ENCODE measurements at regions not wholly inside any gene's neighbourhood (a gene's known extent, or its start where the extent isn't known, plus 50 kb on each side); places are given as distances from the start of the nearest gene placed in this dataset.
"Not testable (repeated sequence)": the region's sequence is repeated elsewhere in the genome, so short reads cannot be mapped to it uniquely, and the experiment has no call there.

DNA sequence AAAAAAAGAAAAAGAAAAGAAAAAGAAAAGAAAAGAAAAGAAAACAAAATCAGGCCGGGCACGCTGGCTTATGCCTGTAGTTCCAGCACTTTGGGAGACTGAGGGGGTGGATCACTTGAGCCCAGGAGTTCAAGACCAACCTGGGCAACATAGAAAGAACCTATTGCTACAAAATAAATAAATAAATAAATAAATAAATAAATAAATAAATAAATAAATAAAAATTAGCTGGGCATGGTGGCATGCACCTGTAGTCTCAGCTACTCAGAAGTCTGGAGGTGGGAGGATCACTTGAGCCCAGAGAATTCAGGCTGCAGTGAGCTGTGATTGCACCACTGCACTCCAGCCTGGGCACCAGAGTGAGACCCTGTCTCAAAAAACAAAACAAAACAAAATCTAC is 809.7 kb upstream of the AUTS2 start:
- TF ChIP-seq, protein P1, sequence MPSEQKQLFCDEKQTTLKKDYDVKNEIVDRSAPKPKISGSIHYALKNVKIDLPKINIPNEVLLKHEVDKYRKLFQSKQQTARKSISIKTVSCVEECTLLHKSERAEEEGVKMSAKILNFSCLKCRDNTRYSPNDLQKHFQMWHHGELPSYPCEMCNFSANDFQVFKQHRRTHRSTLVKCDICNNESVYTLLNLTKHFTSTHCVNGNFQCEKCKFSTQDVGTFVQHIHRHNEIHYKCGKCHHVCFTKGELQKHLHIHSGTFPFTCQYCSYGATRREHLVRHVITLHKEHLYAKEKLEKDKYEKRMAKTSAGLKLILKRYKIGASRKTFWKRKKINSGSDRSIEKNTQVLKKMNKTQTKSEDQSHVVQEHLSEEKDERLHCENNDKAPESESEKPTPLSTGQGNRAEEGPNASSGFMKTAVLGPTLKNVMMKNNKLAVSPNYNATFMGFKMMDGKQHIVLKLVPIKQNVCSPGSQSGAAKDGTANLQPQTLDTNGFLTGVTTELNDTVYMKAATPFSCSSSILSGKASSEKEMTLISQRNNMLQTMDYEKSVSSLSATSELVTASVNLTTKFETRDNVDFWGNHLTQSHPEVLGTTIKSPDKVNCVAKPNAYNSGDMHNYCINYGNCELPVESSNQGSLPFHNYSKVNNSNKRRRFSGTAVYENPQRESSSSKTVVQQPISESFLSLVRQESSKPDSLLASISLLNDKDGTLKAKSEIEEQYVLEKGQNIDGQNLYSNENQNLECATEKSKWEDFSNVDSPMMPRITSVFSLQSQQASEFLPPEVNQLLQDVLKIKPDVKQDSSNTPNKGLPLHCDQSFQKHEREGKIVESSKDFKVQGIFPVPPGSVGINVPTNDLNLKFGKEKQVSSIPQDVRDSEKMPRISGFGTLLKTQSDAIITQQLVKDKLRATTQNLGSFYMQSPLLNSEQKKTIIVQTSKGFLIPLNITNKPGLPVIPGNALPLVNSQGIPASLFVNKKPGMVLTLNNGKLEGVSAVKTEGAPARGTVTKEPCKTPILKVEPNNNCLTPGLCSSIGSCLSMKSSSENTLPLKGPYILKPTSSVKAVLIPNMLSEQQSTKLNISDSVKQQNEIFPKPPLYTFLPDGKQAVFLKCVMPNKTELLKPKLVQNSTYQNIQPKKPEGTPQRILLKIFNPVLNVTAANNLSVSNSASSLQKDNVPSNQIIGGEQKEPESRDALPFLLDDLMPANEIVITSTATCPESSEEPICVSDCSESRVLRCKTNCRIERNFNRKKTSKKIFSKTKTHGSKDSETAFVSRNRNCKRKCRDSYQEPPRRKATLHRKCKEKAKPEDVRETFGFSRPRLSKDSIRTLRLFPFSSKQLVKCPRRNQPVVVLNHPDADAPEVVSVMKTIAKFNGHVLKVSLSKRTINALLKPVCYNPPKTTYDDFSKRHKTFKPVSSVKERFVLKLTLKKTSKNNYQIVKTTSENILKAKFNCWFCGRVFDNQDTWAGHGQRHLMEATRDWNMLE (tag by site-specific recombination; conservative IDR thresholded peaks at IDR 0.05; ENCODE audit: low read depth): peak; percentile 62; the same call in 1 of the 2 replicates
- TF ChIP-seq, protein P2, sequence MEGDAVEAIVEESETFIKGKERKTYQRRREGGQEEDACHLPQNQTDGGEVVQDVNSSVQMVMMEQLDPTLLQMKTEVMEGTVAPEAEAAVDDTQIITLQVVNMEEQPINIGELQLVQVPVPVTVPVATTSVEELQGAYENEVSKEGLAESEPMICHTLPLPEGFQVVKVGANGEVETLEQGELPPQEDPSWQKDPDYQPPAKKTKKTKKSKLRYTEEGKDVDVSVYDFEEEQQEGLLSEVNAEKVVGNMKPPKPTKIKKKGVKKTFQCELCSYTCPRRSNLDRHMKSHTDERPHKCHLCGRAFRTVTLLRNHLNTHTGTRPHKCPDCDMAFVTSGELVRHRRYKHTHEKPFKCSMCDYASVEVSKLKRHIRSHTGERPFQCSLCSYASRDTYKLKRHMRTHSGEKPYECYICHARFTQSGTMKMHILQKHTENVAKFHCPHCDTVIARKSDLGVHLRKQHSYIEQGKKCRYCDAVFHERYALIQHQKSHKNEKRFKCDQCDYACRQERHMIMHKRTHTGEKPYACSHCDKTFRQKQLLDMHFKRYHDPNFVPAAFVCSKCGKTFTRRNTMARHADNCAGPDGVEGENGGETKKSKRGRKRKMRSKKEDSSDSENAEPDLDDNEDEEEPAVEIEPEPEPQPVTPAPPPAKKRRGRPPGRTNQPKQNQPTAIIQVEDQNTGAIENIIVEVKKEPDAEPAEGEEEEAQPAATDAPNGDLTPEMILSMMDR (tag by site-specific recombination; IDR thresholded peaks at IDR 0.05): not testable (repeated sequence)
- TF ChIP-seq OVOL3 (tag by site-specific recombination; IDR thresholded peaks at IDR 0.05); REPIN1 (tag by site-specific recombination; IDR thresholded peaks at IDR 0.05; ENCODE audit: low read depth): not testable (repeated sequence)
- TF ChIP-seq, protein P3, sequence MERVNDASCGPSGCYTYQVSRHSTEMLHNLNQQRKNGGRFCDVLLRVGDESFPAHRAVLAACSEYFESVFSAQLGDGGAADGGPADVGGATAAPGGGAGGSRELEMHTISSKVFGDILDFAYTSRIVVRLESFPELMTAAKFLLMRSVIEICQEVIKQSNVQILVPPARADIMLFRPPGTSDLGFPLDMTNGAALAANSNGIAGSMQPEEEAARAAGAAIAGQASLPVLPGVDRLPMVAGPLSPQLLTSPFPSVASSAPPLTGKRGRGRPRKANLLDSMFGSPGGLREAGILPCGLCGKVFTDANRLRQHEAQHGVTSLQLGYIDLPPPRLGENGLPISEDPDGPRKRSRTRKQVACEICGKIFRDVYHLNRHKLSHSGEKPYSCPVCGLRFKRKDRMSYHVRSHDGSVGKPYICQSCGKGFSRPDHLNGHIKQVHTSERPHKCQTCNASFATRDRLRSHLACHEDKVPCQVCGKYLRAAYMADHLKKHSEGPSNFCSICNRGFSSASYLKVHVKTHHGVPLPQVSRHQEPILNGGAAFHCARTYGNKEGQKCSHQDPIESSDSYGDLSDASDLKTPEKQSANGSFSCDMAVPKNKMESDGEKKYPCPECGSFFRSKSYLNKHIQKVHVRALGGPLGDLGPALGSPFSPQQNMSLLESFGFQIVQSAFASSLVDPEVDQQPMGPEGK (tag by site-specific recombination; IDR thresholded peaks at IDR 0.05): not testable (repeated sequence)
- TF ChIP-seq, protein P4, sequence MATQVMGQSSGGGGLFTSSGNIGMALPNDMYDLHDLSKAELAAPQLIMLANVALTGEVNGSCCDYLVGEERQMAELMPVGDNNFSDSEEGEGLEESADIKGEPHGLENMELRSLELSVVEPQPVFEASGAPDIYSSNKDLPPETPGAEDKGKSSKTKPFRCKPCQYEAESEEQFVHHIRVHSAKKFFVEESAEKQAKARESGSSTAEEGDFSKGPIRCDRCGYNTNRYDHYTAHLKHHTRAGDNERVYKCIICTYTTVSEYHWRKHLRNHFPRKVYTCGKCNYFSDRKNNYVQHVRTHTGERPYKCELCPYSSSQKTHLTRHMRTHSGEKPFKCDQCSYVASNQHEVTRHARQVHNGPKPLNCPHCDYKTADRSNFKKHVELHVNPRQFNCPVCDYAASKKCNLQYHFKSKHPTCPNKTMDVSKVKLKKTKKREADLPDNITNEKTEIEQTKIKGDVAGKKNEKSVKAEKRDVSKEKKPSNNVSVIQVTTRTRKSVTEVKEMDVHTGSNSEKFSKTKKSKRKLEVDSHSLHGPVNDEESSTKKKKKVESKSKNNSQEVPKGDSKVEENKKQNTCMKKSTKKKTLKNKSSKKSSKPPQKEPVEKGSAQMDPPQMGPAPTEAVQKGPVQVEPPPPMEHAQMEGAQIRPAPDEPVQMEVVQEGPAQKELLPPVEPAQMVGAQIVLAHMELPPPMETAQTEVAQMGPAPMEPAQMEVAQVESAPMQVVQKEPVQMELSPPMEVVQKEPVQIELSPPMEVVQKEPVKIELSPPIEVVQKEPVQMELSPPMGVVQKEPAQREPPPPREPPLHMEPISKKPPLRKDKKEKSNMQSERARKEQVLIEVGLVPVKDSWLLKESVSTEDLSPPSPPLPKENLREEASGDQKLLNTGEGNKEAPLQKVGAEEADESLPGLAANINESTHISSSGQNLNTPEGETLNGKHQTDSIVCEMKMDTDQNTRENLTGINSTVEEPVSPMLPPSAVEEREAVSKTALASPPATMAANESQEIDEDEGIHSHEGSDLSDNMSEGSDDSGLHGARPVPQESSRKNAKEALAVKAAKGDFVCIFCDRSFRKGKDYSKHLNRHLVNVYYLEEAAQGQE (tag by site-specific recombination; IDR thresholded peaks at IDR 0.05): not testable (repeated sequence)

Measured in HEK293 (cell line).